Smooth muscle cell (in vitro differentiated cells): ENCODE measurements at regions not wholly inside any gene's neighbourhood (a gene's known extent, or its start where the extent isn't known, plus 50 kb on each side); places are given as distances from the start of the nearest gene placed in this dataset.

Source experiments
- DNase-seq: peaks from one replicate; lab custom pipeline; 2025; ENCODE audit not compliant: unreplicated experiment; lab: John Stamatoyannopoulos, UW
- H2AFZ ChIP-seq: fragments of 200-600 bp; sonication (generic); 2 replicates; pipeline ENCODE4 v1.6.0; 2016; ENCODE audit warnings: antibody characterized with exemption, low read depth, mild to moderate bottlenecking
- H3F3A ChIP-seq: fragments of 200-600 bp; sonication (generic); 2 replicates; pipeline ENCODE4 v1.6.0; 2017; ENCODE audit warnings: antibody characterized with exemption, low read depth
- H3K27ac ChIP-seq: fragments of 200-600 bp; sonication (generic); 2 replicates; pipeline ENCODE4 v1.5.1; 2016; ENCODE audit warnings: low read depth, mild to moderate bottlenecking
- H3K27me3 ChIP-seq: fragments of 200-600 bp; sonication (generic); 2 replicates; pipeline ENCODE4 v1.6.1; 2016; ENCODE audit warnings: low read depth, mild to moderate bottlenecking
- H3K36me3 ChIP-seq: fragments of 200-600 bp; sonication (generic); 2 replicates; pipeline ENCODE4 v1.5.1; 2016; ENCODE audit warnings: low read depth
- H3K4me1 ChIP-seq: fragments of 200-600 bp; sonication (generic); 2 replicates; pipeline ENCODE4 v1.5.1; 2016; ENCODE audit warnings: low read depth
- H3K4me2 ChIP-seq: fragments of 200-600 bp; sonication (generic); 2 replicates; pipeline ENCODE4 v1.6.0; 2016; ENCODE audit warnings: mild to moderate bottlenecking
- H3K4me3 ChIP-seq: fragments of 200-600 bp; sonication (generic); 2 replicates; pipeline ENCODE4 v1.5.1; 2016; ENCODE audit warnings: mild to moderate bottlenecking
- H3K79me2 ChIP-seq: fragments of 200-600 bp; sonication (generic); 2 replicates; pipeline ENCODE4 v1.6.0; 2016; ENCODE audit warnings: low read depth, mild to moderate bottlenecking
- H3K9ac ChIP-seq: fragments of 200-600 bp; sonication (generic); 2 replicates; pipeline ENCODE4 v1.6.0; 2016; ENCODE audit warnings: low read depth
- H3K9me3 ChIP-seq: fragments of 200-600 bp; sonication (generic); replicated peaks from 2 replicates; pipeline ENCODE4 v1.5.1; 2016; ENCODE audit warnings: low read depth
- H4K20me1 ChIP-seq: fragments of 200-600 bp; sonication (generic); 2 replicates; pipeline ENCODE4 v1.6.0; 2016; ENCODE audit warnings: low read depth
- CTCF ChIP-seq: fragments of 200-600 bp; sonication (generic); IDR thresholded peaks from 2 replicates; pipeline ENCODE4 v1.5.1; 2017; ENCODE audit warnings: borderline replicate concordance, mild to moderate bottlenecking, antibody characterized with exemption; ENCODE audit not compliant: insufficient read depth, poor library complexity, severe bottlenecking
- WGBS: methylation state at CpG from one replicate; pipeline ENCODE4 v1.1.7; 2016; ENCODE audit warnings: low lambda C conversion rate; 5-methylcytosine and 5-hydroxymethylcytosine counted together

- no peak overlapping the region for H3K4me3 ChIP-seq
- 70% methylated on average over 2 of the region's 2 CpGs for WGBS
- H3K9ac ChIP-seq = no peak overlapping the region
- no peak overlapping the region for H3K27ac ChIP-seq
- no peaks in the 10 kb centered on the region for H3K79me2 ChIP-seq
- no peaks in the 10 kb centered on the region for H3K9me3 ChIP-seq
- H2AFZ ChIP-seq = no peak overlapping the region
- no peaks in the 10 kb centered on the region for H4K20me1 ChIP-seq
- no peaks in the 10 kb centered on the region for H3K4me1 ChIP-seq
- no peak for DNase-seq
- no peaks in the 10 kb centered on the region for H3K27me3 ChIP-seq
- H3F3A ChIP-seq = no peaks in the 10 kb centered on the region
- no peak for TF ChIP-seq CTCF
- no peaks in the 10 kb centered on the region for H3K36me3 ChIP-seq
- no peak overlapping the region for H3K4me2 ChIP-seq
Observed at GRCh38 chrX:121310820-121311219, 263.4 kb downstream of the GLUD2 start.

- 63% methylated on average over 1 of the region's 1 CpG for WGBS
- no peaks in the 10 kb centered on the region for H4K20me1 ChIP-seq
- DNase-seq = no peak
- H3K9me3 ChIP-seq = no peaks in the 10 kb centered on the region
- no peak overlapping the region for H3K9ac ChIP-seq
- no peak overlapping the region for H2AFZ ChIP-seq
- H3K79me2 ChIP-seq = no peaks in the 10 kb centered on the region
- H3F3A ChIP-seq = no peaks in the 10 kb centered on the region
- TF ChIP-seq CTCF = no peak
- H3K27me3 ChIP-seq = no peaks in the 10 kb centered on the region
- H3K4me1 ChIP-seq = no peaks in the 10 kb centered on the region
- no peak overlapping the region for H3K4me2 ChIP-seq
- no peak overlapping the region for H3K27ac ChIP-seq
- no peaks in the 10 kb centered on the region for H3K36me3 ChIP-seq
- no peak overlapping the region for H3K4me3 ChIP-seq
Observed at GRCh38 chrX:121320441-121320840, 273.0 kb downstream of the GLUD2 start.

GRCh38 chrX:121322159-121322558, 274.7 kb downstream of the GLUD2 start:
- Histone ChIP-seq H3K9me3 (no peaks in the 10 kb centered on the region), H3K9ac (no peak overlapping the region), H3F3A (no peaks in the 10 kb centered on the region), H3K4me1 (no peaks in the 10 kb centered on the region), H3K4me2 (no peak overlapping the region), H3K27me3 (no peaks in the 10 kb centered on the region), H2AFZ (no peak overlapping the region), H3K36me3 (no peaks in the 10 kb centered on the region), H3K27ac (no peak overlapping the region), H3K79me2 (no peaks in the 10 kb centered on the region), H4K20me1 (no peaks in the 10 kb centered on the region), H3K4me3 (no peak overlapping the region)
- TF ChIP-seq CTCF = peak; percentile 9
- 68% methylated on average over 1 of the region's 1 CpG for WGBS
- no peak for DNase-seq

GRCh38 chrX:121323337-121323736, 275.9 kb downstream of the GLUD2 start:
- no peaks in the 10 kb centered on the region for H3K9me3 ChIP-seq
- H3K4me3 ChIP-seq = no peak overlapping the region
- H3K36me3 ChIP-seq = no peaks in the 10 kb centered on the region
- H3K4me2 ChIP-seq = no peak overlapping the region
- H3F3A ChIP-seq = no peaks in the 10 kb centered on the region
- H3K27ac ChIP-seq = no peak overlapping the region
- H4K20me1 ChIP-seq = no peaks in the 10 kb centered on the region
- 76% methylated on average over 1 of the region's 1 CpG for WGBS
- no peak overlapping the region for H3K9ac ChIP-seq
- H3K79me2 ChIP-seq = no peaks in the 10 kb centered on the region
- H3K4me1 ChIP-seq = no peaks in the 10 kb centered on the region
- H2AFZ ChIP-seq = no peak overlapping the region
- no peak for DNase-seq
- TF ChIP-seq CTCF = no peak
- no peaks in the 10 kb centered on the region for H3K27me3 ChIP-seq
